GM12878 (cell line): ENCODE measurements at regions not wholly inside any gene's neighbourhood (a gene's known extent, or its start where the extent isn't known, plus 50 kb on each side); places are given as distances from the start of the nearest gene placed in this dataset.

Experiments used
- ATAC-seq: fragments of 200-7000 bp; cut with Tn5 transposase; 3 replicates; pipeline ENCODE4 v1.9.1; 2020; ENCODE audit warnings: mild to moderate bottlenecking, moderate library complexity
- BruUV-seq: library from RNA; stranded (reverse); fragments of 400-500 nt; replicated peaks from 2 replicates; lab custom pipeline; 2021; lab: Mats Ljungman, UMichigan
- CTCF ChIA-PET: fragments of 300-600 bp; sonication (Branson Sonifier 250); formaldehyde crosslinking; extraction: SDS; loops from one replicate; lab custom pipeline; 2021; ENCODE audit warnings: inconsistent platforms; lab: Yijun Ruan, JAX
- POLR2A ChIA-PET: fragments of 350-600 bp; formaldehyde crosslinking; extraction: SDS; loops from one replicate; lab custom pipeline; 2021; ENCODE audit warnings: inconsistent platforms; lab: Charles Lee
- RAD21 ChIA-PET: fragments of 300-600 bp; sonication (Branson Sonifier 250); formaldehyde crosslinking; loops from one replicate; lab custom pipeline; 2023; ENCODE audit warnings: antibody characterized with exemption; ENCODE audit not compliant: unreplicated experiment; lab: Charles Lee
- SMC1A ChIA-PET: fragments of 300-600 bp; sonication (Branson Sonifier 250); formaldehyde crosslinking; loops from one replicate; lab custom pipeline; 2023; ENCODE audit not compliant: unreplicated experiment, uncharacterized antibody; lab: Charles Lee
- DNase-seq: peaks from one replicate; pipeline ENCODE4 v3.0.0-alpha.2; 2011; ENCODE audit warnings: low read depth, low spot score
- FAIRE-seq: peaks from 3 replicates; lab custom pipeline; 2011; peaks lifted over from hg19 to GRCh38; lab: Jason Lieb, UNC
- H2AFZ ChIP-seq: 2 replicates; pipeline ENCODE4 v1.6.0; 2011; ENCODE audit warnings: low read depth, low read length, control low read depth; ENCODE audit not compliant: control insufficient read depth
- H3K27ac ChIP-seq: 2 replicates; pipeline ENCODE4 v1.5.1; 2011; ENCODE audit warnings: control low read depth; ENCODE audit not compliant: control insufficient read depth, insufficient read depth
- H3K27me3 ChIP-seq, 2 experiments: replicated peaks in 1 of 2; 2 replicates each; pipeline versions ENCODE4 v1.6.0 to v1.6.1; 2011; ENCODE audit warnings: low read length in 1 of 2; ENCODE audit not compliant: control insufficient read depth in 2 of 2, insufficient read depth in 2 of 2
- H3K36me3 ChIP-seq, 2 experiments: 2 replicates each; pipeline ENCODE4 v1.5.1; 2011; ENCODE audit warnings: low read length in 1 of 2; ENCODE audit not compliant: control insufficient read depth in 2 of 2, insufficient read depth in 2 of 2
- H3K4me1 ChIP-seq: 2 replicates; pipeline ENCODE4 v1.6.1; 2011; ENCODE audit warnings: mild to moderate bottlenecking, low read length, moderate library complexity, mixed read lengths; ENCODE audit not compliant: control insufficient read depth, insufficient read depth
- H3K4me2 ChIP-seq: 2 replicates; pipeline ENCODE4 v1.6.0; 2011; ENCODE audit warnings: control low read depth; ENCODE audit not compliant: control insufficient read depth, insufficient read depth
- H3K4me3 ChIP-seq: fragments of 200-600 bp; sonication (generic); 2 replicates; pipeline ENCODE4 v1.5.1; 2016
- H3K79me2 ChIP-seq: 2 replicates; pipeline ENCODE4 v1.6.0; 2011; ENCODE audit warnings: low read length; ENCODE audit not compliant: control insufficient read depth, insufficient read depth
- H3K9ac ChIP-seq: 2 replicates; pipeline ENCODE4 v1.8.0; 2011; ENCODE audit warnings: low read length, control low read depth, mixed read lengths; ENCODE audit not compliant: control insufficient read depth, insufficient read depth
- H3K9me3 ChIP-seq: replicated peaks from 3 replicates; pipeline ENCODE4 v1.5.1; 2011; ENCODE audit warnings: mild to moderate bottlenecking, low read length; ENCODE audit not compliant: control insufficient read depth, insufficient read depth
- H4K20me1 ChIP-seq: 2 replicates; pipeline ENCODE4 v1.6.0; 2011; ENCODE audit not compliant: control insufficient read depth, insufficient read depth
- CEBPB ChIP-seq, 2 experiments: fragments of 150-350 bp in 1 of 2; IDR thresholded peaks; 2 replicates each; pipeline ENCODE4 v1.6.1; 2012 to 2014; ENCODE audit warnings: low read depth in 2 of 2, low read length in 2 of 2, borderline replicate concordance in 1 of 2, inconsistent platforms in 1 of 2
- DPF2 ChIP-seq: fragments of 450-650 bp; IDR thresholded peaks from 2 replicates; pipeline ENCODE4 v1.6.1; 2017; ENCODE audit warnings: mild to moderate bottlenecking
- ESRRA ChIP-seq: IDR thresholded peaks from 2 replicates; pipeline ENCODE4 v1.6.1; 2012; ENCODE audit warnings: mild to moderate bottlenecking, low read length, improper control_type of control experiment
- MTA3 ChIP-seq: IDR thresholded peaks from 2 replicates; pipeline ENCODE4 v1.6.1; 2012; ENCODE audit warnings: low read length, inconsistent platforms, borderline replicate concordance
- NFXL1 ChIP-seq: fragments of 450-650 bp; IDR thresholded peaks from 2 replicates; pipeline ENCODE4 v1.6.1; 2017; ENCODE audit warnings: antibody characterized with exemption, mild to moderate bottlenecking, borderline replicate concordance
- RELB ChIP-seq: fragments of 450-650 bp; IDR thresholded peaks from 2 replicates; pipeline ENCODE4 v1.6.1; 2017; ENCODE audit warnings: low read depth, mild to moderate bottlenecking, moderate library complexity
- TCF7 ChIP-seq: IDR thresholded peaks from 2 replicates; pipeline ENCODE4 v1.6.1; 2014; ENCODE audit warnings: antibody characterized with exemption, borderline replicate concordance
- ZZZ3 ChIP-seq: IDR thresholded peaks from 2 replicates; pipeline ENCODE4 v1.6.1; 2011; ENCODE audit warnings: low read depth; ENCODE audit not compliant: control insufficient read depth, insufficient read length
- WGBS: methylation state at CpG from one replicate; pipeline ENCODE4 v1.1.6; 2016; ENCODE audit warnings: low lambda C conversion rate; ENCODE audit not compliant: insufficient replicate concordance, insufficient coverage; ENCODE audit errors: missing lambda C conversion rate; 5-methylcytosine and 5-hydroxymethylcytosine counted together
- in situ Hi-C: fragments of 300-500 bp; cut with MboI; formaldehyde crosslinking; loops from 9 replicates; pipeline ENCODE4 v1.14.3; 2018; ENCODE audit warnings: mixed read lengths
- intact Hi-C: fragments of 100-400 bp; cut with micrococcal nuclease; formaldehyde crosslinking; loops from one replicate; pipeline ENCODE4 v1.14.2; 2022; ENCODE audit not compliant: unreplicated experiment

GRCh38 chr5:54778783-54779182, 206.6 kb downstream of the ESM1 start:
- ChIA-PET POLR2A (no interaction called here), RAD21 (no interaction called here), SMC1A (no interaction called here), CTCF (interaction anchor here (0.6 kb wide), 1 partner anchor 212 kb away, joined by 3 read pairs; no protein-coding TSS in a partner anchor)
- BruUV-seq, result no TSS peak
- intact Hi-C loops (no loop called here), in situ Hi-C loops (no loop called here)
- Histone ChIP-seq H2AFZ (no peak overlapping the region), H3K4me3 (no peak overlapping the region), H3K36me3 (no peaks in the 10 kb centered on the region), H3K27me3 (no peaks in the 10 kb centered on the region), H4K20me1 (no peaks in the 10 kb centered on the region), H3K79me2 (no peaks in the 10 kb centered on the region), H3K4me1 (no peaks in the 10 kb centered on the region), H3K4me2 (no peak overlapping the region), H3K9ac (no peak overlapping the region), H3K27ac (no peak overlapping the region), H3K9me3 (no peaks in the 10 kb centered on the region)
- ATAC-seq, result no peak
- FAIRE-seq, result no peak
- TF ChIP-seq ZZZ3, result no peak
- no peak for TF ChIP-seq RELB
- no peak for TF ChIP-seq ESRRA
- no peak for TF ChIP-seq NFXL1
- no peak for TF ChIP-seq TCF7
- TF ChIP-seq MTA3, result no peak
- no peak for TF ChIP-seq CEBPB (IDR thresholded peaks at IDR 0.05; ENCODE audit: borderline replicate concordance in 1 of 2, low read depth in 2 of 2, low read length in 2 of 2)
- TF ChIP-seq DPF2, result no peak
- no peak for DNase-seq
- 35% methylated on average over 2 of the region's 2 CpGs for WGBS
